ENCODE measurements at regions not wholly inside any gene's neighbourhood (a gene's known extent, or its start where the extent isn't known, plus 50 kb on each side); places are given as distances from the start of the nearest gene placed in this dataset.

- TF ChIP-seq CTCF (IDR thresholded peaks at IDR 0.05; ENCODE audit: borderline replicate concordance): no peak
- Histone ChIP-seq H3K4me3 (no peak overlapping the region), H3K27me3 (ENCODE audit: low read depth) (no peaks in the 10 kb centered on the region), H3K27ac (replicated peaks) (no peak overlapping the region), H3K9me3 (replicated peaks) (peaks cover 10% of the 10 kb centered on the region), H3K4me1 (no peaks in the 10 kb centered on the region), H3K36me3 (no peaks in the 10 kb centered on the region)
- DNase-seq: no peak
- intact Hi-C loops (cut with micrococcal nuclease): no loop called here
These were observed 142.0 kb downstream of the TMEM30B start for GRCh38 chr14:61139006-61139599.

GRCh38 chr14:61132894-61133293 is 148.2 kb downstream of the TMEM30B start:
- H3K36me3 ChIP-seq: no peaks in the 10 kb centered on the region
- no peak overlapping the region for H3K27ac ChIP-seq (replicated peaks)
- no peak for DNase-seq
- no peak overlapping the region for H3K4me3 ChIP-seq
- H3K9me3 ChIP-seq (replicated peaks): no peaks in the 10 kb centered on the region
- no peaks in the 10 kb centered on the region for H3K4me1 ChIP-seq
- TF ChIP-seq CTCF (IDR thresholded peaks at IDR 0.05; ENCODE audit: borderline replicate concordance): no peak
- intact Hi-C loops (cut with micrococcal nuclease): no loop called here
- no peaks in the 10 kb centered on the region for H3K27me3 ChIP-seq (ENCODE audit: low read depth)

- no peak for DNase-seq
- H3K27ac ChIP-seq (replicated peaks): no peak overlapping the region
- no peaks in the 10 kb centered on the region for H3K27me3 ChIP-seq (ENCODE audit: low read depth)
- H3K4me3 ChIP-seq: no peak overlapping the region
- intact Hi-C loops (cut with micrococcal nuclease): no loop called here
- TF ChIP-seq CTCF (IDR thresholded peaks at IDR 0.05; ENCODE audit: borderline replicate concordance): no peak
- no peaks in the 10 kb centered on the region for H3K9me3 ChIP-seq (replicated peaks)
- no peaks in the 10 kb centered on the region for H3K4me1 ChIP-seq
- H3K36me3 ChIP-seq: no peaks in the 10 kb centered on the region
These were observed 148.8 kb downstream of the TMEM30B start for GRCh38 chr14:61132336-61132735.

- Histone ChIP-seq H3K4me3 (no peak overlapping the region), H3K9me3 (replicated peaks) (no peaks in the 10 kb centered on the region), H3K27me3 (ENCODE audit: low read depth) (no peaks in the 10 kb centered on the region), H3K4me1 (peaks cover 10% of the 10 kb centered on the region), H3K27ac (replicated peaks) (no peak overlapping the region), H3K36me3 (no peaks in the 10 kb centered on the region)
- intact Hi-C loops (cut with micrococcal nuclease): no loop called here
- no peak for DNase-seq
- no peak for TF ChIP-seq CTCF (IDR thresholded peaks at IDR 0.05; ENCODE audit: borderline replicate concordance)
These were observed 149.6 kb downstream of the SLC38A6 start for GRCh38 chr14:61130512-61131260.

GRCh38 chr14:61129168-61129745 is 148.2 kb downstream of the SLC38A6 start:
- Histone ChIP-seq H3K27me3 (ENCODE audit: low read depth) (no peaks in the 10 kb centered on the region), H3K4me3 (no peak overlapping the region), H3K9me3 (replicated peaks) (no peaks in the 10 kb centered on the region), H3K36me3 (no peaks in the 10 kb centered on the region), H3K4me1 (peaks cover 15% of the 10 kb centered on the region), H3K27ac (replicated peaks) (no peak overlapping the region)
- no peak for TF ChIP-seq CTCF (IDR thresholded peaks at IDR 0.05; ENCODE audit: borderline replicate concordance)
- intact Hi-C loops (cut with micrococcal nuclease): no loop called here
- no peak for DNase-seq
